ENCODE measurements at regions not wholly inside any gene's neighbourhood (a gene's known extent, or its start where the extent isn't known, plus 50 kb on each side); places are given as distances from the start of the nearest gene placed in this dataset.
"Not testable (repeated sequence)": the region's sequence is repeated elsewhere in the genome, so short reads cannot be mapped to it uniquely, and the experiment has no call there.

GRCh38 chr1:30527511-30528140, 195.8 kb downstream of the MATN1 start:
- no peak for DNase-seq (ENCODE audit: low read depth, low spot score)

- DNase-seq (ENCODE audit: low read depth, low spot score): no peak
Observed at GRCh38 chr1:30526652-30527345, 196.6 kb downstream of the MATN1 start.

GRCh38 chr1:30525971-30526651, 197.3 kb downstream of the MATN1 start:
- no peak for DNase-seq (ENCODE audit: low read depth, low spot score)

- no peak for DNase-seq (ENCODE audit: low read depth, low spot score)
Observed at GRCh38 chr1:30525631-30525970, 197.8 kb downstream of the MATN1 start.

- no peak for DNase-seq (ENCODE audit: low read depth, low spot score)
Observed at GRCh38 chr1:30524840-30525617, 198.4 kb downstream of the MATN1 start.

- not testable (repeated sequence) for DNase-seq (ENCODE audit: low read depth, low spot score)
Observed at GRCh38 chr1:30524025-30524555, 199.3 kb downstream of the MATN1 start.

GRCh38 chr1:30523055-30524020, 200.0 kb downstream of the MATN1 start:
- no peak for DNase-seq (ENCODE audit: low read depth, low spot score)

- no peak for DNase-seq (ENCODE audit: low read depth, low spot score)
Observed at GRCh38 chr1:30522031-30523004, 201.1 kb downstream of the MATN1 start.

GRCh38 chr1:30521261-30521865, 202.0 kb downstream of the MATN1 start:
- DNase-seq (ENCODE audit: low read depth, low spot score): no peak

GRCh38 chr1:30520476-30520875, 202.9 kb downstream of the MATN1 start:
- no peak for DNase-seq (ENCODE audit: low read depth, low spot score)

- DNase-seq (ENCODE audit: low read depth, low spot score): no peak
Observed at GRCh38 chr1:30519201-30519763, 204.1 kb downstream of the MATN1 start.

GRCh38 chr1:30518696-30519095, 204.7 kb downstream of the MATN1 start:
- no peak for DNase-seq (ENCODE audit: low read depth, low spot score)

GRCh38 chr1:30518186-30518585, 205.2 kb downstream of the MATN1 start:
- no peak for DNase-seq (ENCODE audit: low read depth, low spot score)

GRCh38 chr1:30517666-30518065, 205.7 kb downstream of the MATN1 start:
- not testable (repeated sequence) for DNase-seq (ENCODE audit: low read depth, low spot score)

- not testable (repeated sequence) for DNase-seq (ENCODE audit: low read depth, low spot score)
Observed at GRCh38 chr1:30517241-30517640, 206.1 kb downstream of the MATN1 start.

GRCh38 chr1:30516485-30516858, 206.9 kb downstream of the MATN1 start:
- no peak for DNase-seq (ENCODE audit: low read depth, low spot score)

- no peak for DNase-seq (ENCODE audit: low read depth, low spot score)
Observed at GRCh38 chr1:30515755-30516484, 207.5 kb downstream of the MATN1 start.

- DNase-seq (ENCODE audit: low read depth, low spot score): no peak
Observed at GRCh38 chr1:30514945-30515344, 208.4 kb downstream of the MATN1 start.

Measured in activated CD4-positive, CD25-positive, alpha-beta regulatory T cell treated with anti-CD3 and anti-CD28 coated beads, Interleukin-2, amount 50 U/mL, for 16 hours (primary cell).